ENCODE measurements at regions not wholly inside any gene's neighbourhood (a gene's known extent, or its start where the extent isn't known, plus 50 kb on each side); places are given as distances from the start of the nearest gene placed in this dataset.

DNA sequence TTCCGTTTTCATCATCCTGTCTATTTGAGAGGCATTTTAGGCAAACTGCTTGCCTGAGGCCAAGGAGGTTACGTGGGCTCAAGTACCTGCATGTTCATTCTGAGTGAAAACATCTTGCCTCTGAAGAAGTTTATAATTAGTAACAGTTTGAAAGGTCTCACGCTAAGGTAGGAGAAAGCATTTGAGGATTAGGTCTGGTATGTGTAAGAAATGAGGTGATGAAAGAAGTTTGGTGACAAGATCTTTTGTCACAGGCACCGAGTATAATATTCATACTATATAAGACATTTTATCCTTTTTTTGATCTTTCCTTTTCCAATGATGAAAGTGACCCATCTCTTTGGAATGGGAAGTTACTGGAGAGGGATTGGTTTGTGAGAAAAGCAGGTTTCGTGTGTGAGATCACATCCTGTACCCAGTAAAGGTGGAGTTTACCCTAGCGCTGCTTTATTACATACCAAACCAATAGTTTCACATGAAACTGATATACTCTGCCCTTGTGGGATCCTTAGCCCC lies 98.7 kb upstream of the PDC start:
- no peak overlapping the region for H3K4me3 ChIP-seq (ENCODE audit: low read length)

GRCh38 chr1:186557147-186557777 lies 96.3 kb upstream of the PDC start:
- no peak for DNase-seq (ENCODE audit: low read depth)
- no peak overlapping the region for H3K4me3 ChIP-seq (ENCODE audit: low read length)
- TF ChIP-seq CTCF (IDR thresholded peaks at IDR 0.05; ENCODE audit: insufficient read depth, low read depth, low read length, missing control alignments), result no peak

More for the DNA sequence above, 98.7 kb upstream of the PDC start:
- DNase-seq (ENCODE audit: low read depth), result peak; percentile 99
- TF ChIP-seq CTCF (IDR thresholded peaks at IDR 0.05; ENCODE audit: insufficient read depth, low read depth, low read length, missing control alignments), result no peak

DNA sequence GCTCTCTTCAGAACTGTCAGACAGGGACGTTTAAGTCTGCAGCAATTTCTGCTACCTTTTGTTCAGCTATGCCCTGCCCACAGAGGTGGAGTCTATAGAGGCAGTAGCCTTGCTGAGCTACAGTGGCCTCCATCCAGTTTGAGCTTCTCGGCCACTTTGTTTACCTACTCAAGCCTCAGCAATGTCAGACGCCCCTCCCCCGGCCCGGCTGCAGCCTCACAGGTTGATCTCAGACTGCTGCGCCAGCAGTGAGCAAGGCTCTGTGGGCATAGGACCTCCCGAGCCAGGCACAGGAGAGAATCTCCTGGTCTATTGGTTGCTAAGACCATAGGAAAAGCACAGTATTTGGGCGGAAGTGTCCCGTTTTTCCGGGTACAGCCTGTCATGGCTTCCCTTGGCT lies 89.9 kb upstream of the PDC start:
- no peak for DNase-seq (ENCODE audit: low read depth)
- no peak for TF ChIP-seq CTCF (IDR thresholded peaks at IDR 0.05; ENCODE audit: insufficient read depth, low read depth, low read length, missing control alignments)
- no peak overlapping the region for H3K4me3 ChIP-seq (ENCODE audit: low read length)

DNA sequence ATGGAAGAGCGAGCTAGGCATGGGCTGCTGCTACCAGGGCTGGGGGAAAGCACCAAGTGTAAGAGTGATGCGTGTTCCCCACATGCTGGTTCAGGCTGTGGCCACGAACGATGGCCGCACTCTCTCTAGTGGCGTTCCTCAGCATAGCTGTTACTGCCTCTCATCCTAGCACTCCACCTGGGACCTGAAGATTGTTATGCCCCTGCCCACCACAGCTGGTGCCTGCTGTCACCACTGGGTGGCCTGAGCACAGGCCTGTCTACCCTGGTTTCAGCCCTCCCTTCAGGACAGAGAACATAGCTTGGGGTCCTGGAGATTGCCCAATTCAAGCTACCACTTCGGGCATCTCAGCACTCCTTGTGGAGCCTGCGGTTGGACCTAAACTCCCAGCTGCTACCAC lies 80.1 kb upstream of the PDC start:
- TF ChIP-seq CTCF (IDR thresholded peaks at IDR 0.05; ENCODE audit: insufficient read depth, low read depth, low read length, missing control alignments), result no peak
- DNase-seq (ENCODE audit: low read depth), result no peak
- no peak overlapping the region for H3K4me3 ChIP-seq (ENCODE audit: low read length)

DNA sequence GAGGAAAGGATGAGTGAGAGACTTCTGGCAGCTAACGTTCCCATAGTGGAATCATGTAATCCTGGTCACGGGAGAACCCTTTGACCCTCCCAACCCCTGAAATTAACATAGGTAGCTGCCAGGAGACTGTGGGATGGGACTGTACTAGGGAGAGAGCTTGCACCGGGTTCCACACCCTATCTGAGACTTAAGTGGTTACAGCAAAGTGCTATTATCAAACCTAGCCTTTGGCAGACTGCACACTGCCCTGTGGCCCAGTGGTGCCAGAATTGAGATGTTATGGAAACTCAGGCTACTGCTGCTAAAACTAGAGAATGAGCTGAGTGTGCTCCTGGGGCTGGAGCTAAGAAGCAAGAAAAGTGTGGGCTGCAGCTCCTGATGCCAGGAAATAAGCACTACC lies 79.6 kb upstream of the PDC start:
- TF ChIP-seq CTCF (IDR thresholded peaks at IDR 0.05; ENCODE audit: insufficient read depth, low read depth, low read length, missing control alignments), result no peak
- H3K4me3 ChIP-seq (ENCODE audit: low read length), result no peak overlapping the region
- no peak for DNase-seq (ENCODE audit: low read depth)

DNA sequence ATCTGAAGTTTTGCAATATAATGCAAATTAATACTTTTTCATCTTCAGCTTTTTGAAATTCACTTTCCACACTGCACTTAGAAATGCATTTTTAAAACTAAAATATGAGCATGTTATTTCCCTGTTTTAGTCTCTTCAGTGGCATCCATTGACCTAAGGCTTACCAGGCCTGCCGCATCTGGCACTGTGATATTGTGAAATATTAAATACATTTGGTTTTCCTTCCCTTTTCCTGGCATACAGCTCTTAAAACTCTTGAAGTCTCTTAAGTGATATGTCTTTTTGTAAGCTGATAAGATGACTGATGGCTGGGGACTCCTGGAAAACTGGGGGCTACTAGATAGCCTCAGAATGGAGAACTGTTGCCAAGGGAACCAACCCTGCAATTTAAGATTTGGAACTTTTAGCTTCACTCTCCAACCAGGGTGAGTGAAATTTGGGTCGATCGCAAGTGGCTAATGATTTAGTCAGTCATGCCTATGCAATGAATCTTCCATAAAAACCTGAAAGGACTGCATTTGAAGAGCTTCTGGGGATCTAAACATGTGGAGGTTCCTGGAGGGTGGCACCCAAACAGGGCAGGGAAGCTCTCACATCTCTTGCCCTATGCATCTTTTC lies 75.5 kb upstream of the PDC start:
- TF ChIP-seq CTCF (IDR thresholded peaks at IDR 0.05; ENCODE audit: insufficient read depth, low read depth, low read length, missing control alignments), result no peak
- DNase-seq (ENCODE audit: low read depth), result no peak
- H3K4me3 ChIP-seq (ENCODE audit: low read length), result no peak overlapping the region
